Spleen (tissue), 11 donors: ENCODE measurements at regions not wholly inside any gene's neighbourhood (a gene's known extent, or its start where the extent isn't known, plus 50 kb on each side); places are given as distances from the start of the nearest gene placed in this dataset.

Experiments
- DNase-seq: peaks from one replicate; pipeline ENCODE4 v3.0.0-alpha.2; 2020
- H3K27ac ChIP-seq, 8 donors: fragments of 200-600 bp; sonication (generic) in 7 of 8; 1 replicate in 4 of 8; 2 replicates in 4 of 8; pipeline versions ENCODE4 v1.5.0 to v1.8.0; 2016 to 2021; ENCODE audit warnings: inconsistent platforms in 4 of 8, mild to moderate bottlenecking in 4 of 8, moderate library complexity in 1 of 8
- H3K27me3 ChIP-seq, 7 donors: fragments of 200-600 bp; sonication (generic) in 6 of 7; replicated peaks in 1 of 7; 1 replicate in 4 of 7; 2 replicates in 3 of 7; pipeline versions ENCODE4 v1.5.0 to v1.8.0; 2016 to 2021; ENCODE audit warnings: inconsistent platforms in 3 of 7, mild to moderate bottlenecking in 1 of 7
- H3K36me3 ChIP-seq, 6 donors: fragments of 200-600 bp; sonication (generic) in 5 of 6; 1 replicate in 4 of 6; 2 replicates in 2 of 6; pipeline versions ENCODE4 v1.5.0 to v1.8.0; 2016 to 2021; ENCODE audit warnings: inconsistent platforms in 2 of 6
- H3K4me1 ChIP-seq, 6 donors: fragments of 200-600 bp; sonication (generic) in 5 of 6; 1 replicate in 3 of 6; 2 replicates in 3 of 6; pipeline versions ENCODE4 v1.5.0 to v1.8.0; 2016 to 2021; ENCODE audit warnings: inconsistent platforms in 3 of 6
- H3K4me3 ChIP-seq, 8 donors: fragments of 200-600 bp; sonication (generic) in 7 of 8; 1 replicate in 4 of 8; 2 replicates in 4 of 8; pipeline versions ENCODE4 v1.5.0 to v1.8.0; 2016 to 2021; ENCODE audit warnings: inconsistent platforms in 4 of 8, mild to moderate bottlenecking in 4 of 8, moderate library complexity in 2 of 8
- H3K9me3 ChIP-seq, 8 donors: fragments of 200-600 bp; sonication (generic) in 7 of 8; 1 replicate in 4 of 8; 2 replicates in 4 of 8; pipeline versions ENCODE4 v1.5.0 to v1.8.0; 2016 to 2021; ENCODE audit warnings: inconsistent platforms in 4 of 8
- CTCF ChIP-seq, 11 experiments: fragments of 200-600 bp in 7 of 11; fragments of 450-650 bp in 4 of 11; sonication (generic) in 4 of 11; IDR thresholded peaks in 8 of 11; conservative IDR thresholded peaks in 3 of 11; 1 replicate in 7 of 11; 2 replicates in 4 of 11; pipeline versions ENCODE4 v1.4.0 to v1.8.0; 2016 to 2021; ENCODE audit warnings: antibody characterized with exemption in 11 of 11, inconsistent platforms in 4 of 11, mild to moderate bottlenecking in 1 of 11
- POLR2A ChIP-seq, 3 donors: fragments of 450-650 bp; IDR thresholded peaks; one replicate each; pipeline ENCODE4 v1.5.1; 2017; ENCODE audit warnings: antibody characterized with exemption in 3 of 3, mild to moderate bottlenecking in 1 of 3
- POLR2AphosphoS5 ChIP-seq, 3 donors: sonication (generic); formaldehyde crosslinking; IDR thresholded peaks; one replicate each; pipeline ENCODE4 v1.5.1; 2017; ENCODE audit warnings: antibody characterized with exemption in 3 of 3
- WGBS, 5 donors: extraction: QIAGEN DNeasy Blood & Tissue Kit in 3 of 5; methylation state at CpG; one replicate each; pipeline versions ENCODE4 v1.1.5 to v1.1.7; 2013 to 2018; 5-methylcytosine and 5-hydroxymethylcytosine counted together
- intact Hi-C: fragments of 100-400 bp; cut with DNase I; formaldehyde crosslinking; loops from one replicate; pipeline ENCODE4 v1.15.0; 2023; ENCODE audit warnings: low total_unique reads
- small RNA-seq, 4 donors: library from RNA; depleted of rRNA; stranded (forward); fragments of <200 nt; gene quantifications; one replicate each; pipeline ENCODE3, GENCODE V24; 2016
- donor health status: healthy with polysubstance abuse.
- donor health status: DM: no; HTN: no; CAD: no; lungs with moderate emphysema.
- donor health status: DM: no; HTN: no; CAD: no.
- donor health status: Bipolar disorder and iron deficiency.
- donor health status: healthy.
- donor health status: DM: no; HTN: no; CAD: no.
- donor health status: DM: yes; HTN: yes; CAD: no.

- Histone ChIP-seq H3K4me1 (peaks cover 0 to 22% (median 11%) of the 10 kb centered on the region in 6 donors), H3K36me3 (no peaks in the 10 kb centered on the region), H3K27me3 (no peaks in the 10 kb centered on the region), H3K9me3 (peaks cover 0 to 4% (median 0%) of the 10 kb centered on the region in 8 donors), H3K27ac (no peak overlapping the region), H3K4me3 (no peak overlapping the region)
- intact Hi-C loops, result loop anchor here (10.0 kb wide), 1 partner anchor 1005 kb away; no protein-coding TSS in a partner anchor
- no peak for DNase-seq
- 39 to 80% (median 48%) methylated on average over 3 of the region's 3 CpGs for WGBS, 5 donors
- TF ChIP-seq CTCF (IDR thresholded peaks at IDR 0.05 in 8 of 11, conservative IDR thresholded peaks at IDR 0.05 in 3 of 11) (no peak), POLR2AphosphoS5 (IDR thresholded peaks at IDR 0.05) (no peak), POLR2A (IDR thresholded peaks at IDR 0.05) (no peak)
Observed at GRCh38 chr5:67249590-67249895, 52.9 kb upstream of the CD180 start.

- intact Hi-C loops, result loop anchor here (10.0 kb wide), 1 partner anchor 1006 kb away; no protein-coding TSS in a partner anchor
- 61 to 67% (median 65%) methylated on average over 5 of the region's 5 CpGs for WGBS, 5 donors
- Histone ChIP-seq H3K4me1 (peaks cover 0 to 22% (median 11%) of the 10 kb centered on the region in 6 donors), H3K9me3 (peaks cover 0 to 4% (median 0%) of the 10 kb centered on the region in 8 donors), H3K4me3 (no peak overlapping the region), H3K27ac (peak overlapping the region in 1 of 8 donors; percentile 15), H3K36me3 (no peaks in the 10 kb centered on the region), H3K27me3 (no peaks in the 10 kb centered on the region)
- no peak for DNase-seq
- TF ChIP-seq POLR2AphosphoS5 (IDR thresholded peaks at IDR 0.05) (no peak), POLR2A (IDR thresholded peaks at IDR 0.05) (no peak)
Observed at GRCh38 chr5:67248703-67249589, 52.3 kb upstream of the CD180 start.

- Histone ChIP-seq H3K36me3 (no peaks in the 10 kb centered on the region), H3K4me1 (peaks cover 0 to 22% (median 11%) of the 10 kb centered on the region in 6 donors), H3K9me3 (no peaks in the 10 kb centered on the region), H3K27ac (no peak overlapping the region), H3K27me3 (no peaks in the 10 kb centered on the region), H3K4me3 (no peak overlapping the region)
- no peak for DNase-seq
- intact Hi-C loops, result loop anchor here (10.0 kb wide), 1 partner anchor 1008 kb away; no protein-coding TSS in a partner anchor
- TF ChIP-seq POLR2A (IDR thresholded peaks at IDR 0.05) (no peak), POLR2AphosphoS5 (IDR thresholded peaks at IDR 0.05) (no peak), CTCF (IDR thresholded peaks at IDR 0.05 in 8 of 11, conservative IDR thresholded peaks at IDR 0.05 in 3 of 11) (no peak)
- 56 to 76% (median 67%) methylated on average over 5 of the region's 5 CpGs for WGBS, 5 donors
Observed at GRCh38 chr5:67246546-67247268, 50.1 kb upstream of the CD180 start.

Small RNA genes in the stretch of these regions (small RNA-seq; reads per million reads assigned to genes)
- gene AC024581.2 (0 reads per million in 4 donors), gene RNU6-1232P (0 reads per million in 4 donors)
